GM18909 (cell line): ENCODE measurements at regions not wholly inside any gene's neighbourhood (a gene's known extent, or its start where the extent isn't known, plus 50 kb on each side); places are given as distances from the start of the nearest gene placed in this dataset.

Experiments
- ATAC-seq: cut with Tn5 transposase; IDR thresholded peaks from one replicate; pipeline ENCODE4 v1.9.1; 2021; ENCODE audit warnings: mild to moderate bottlenecking; ENCODE audit not compliant: unreplicated experiment, poor library complexity

- ATAC-seq, result no peak
Observed at GRCh38 chr6:141607956-141608355, 524.8 kb upstream of the GJE1 start.

- ATAC-seq, result no peak
Observed at GRCh38 chr6:141598487-141598886, 534.2 kb upstream of the GJE1 start.

GRCh38 chr6:141594874-141595273 lies 537.9 kb upstream of the GJE1 start:
- no peak for ATAC-seq

GRCh38 chr6:141593311-141593710 lies 539.4 kb upstream of the GJE1 start:
- ATAC-seq, result no peak

- no peak for ATAC-seq
Observed at GRCh38 chr6:141587482-141588266, 545.1 kb upstream of the GJE1 start.

GRCh38 chr6:141580988-141581552 lies 551.7 kb upstream of the GJE1 start:
- ATAC-seq, result no peak

- ATAC-seq, result no peak
Observed at GRCh38 chr6:141580131-141580530, 552.6 kb upstream of the GJE1 start.

- ATAC-seq, result no peak
Observed at GRCh38 chr6:141576751-141577150, 556.0 kb upstream of the GJE1 start.

- ATAC-seq, result peak; percentile 95
Observed at GRCh38 chr6:141562851-141563763, 569.6 kb upstream of the GJE1 start.

- ATAC-seq, result peak; percentile 37
Observed at GRCh38 chr6:141562186-141562811, 570.4 kb upstream of the GJE1 start.

GRCh38 chr6:141561154-141561553 lies 571.6 kb upstream of the GJE1 start:
- ATAC-seq, result no peak

- peak; percentile 89 for ATAC-seq
Observed at GRCh38 chr6:141552463-141552862, 580.3 kb upstream of the GJE1 start.

GRCh38 chr6:141552031-141552430 lies 580.7 kb upstream of the GJE1 start:
- no peak for ATAC-seq

GRCh38 chr6:141551318-141551717 lies 581.4 kb upstream of the GJE1 start:
- ATAC-seq, result no peak

- no peak for ATAC-seq
Observed at GRCh38 chr6:141550471-141550870, 582.3 kb upstream of the GJE1 start.

GRCh38 chr6:141548966-141549365 lies 583.8 kb upstream of the GJE1 start:
- no peak for ATAC-seq

- no peak for ATAC-seq
Observed at GRCh38 chr6:141541581-141542324, 591.0 kb upstream of the GJE1 start.

GRCh38 chr6:141540207-141540606 lies 592.5 kb upstream of the GJE1 start:
- ATAC-seq, result no peak

GRCh38 chr6:141539617-141540016 lies 593.1 kb upstream of the GJE1 start:
- no peak for ATAC-seq

- ATAC-seq, result no peak
Observed at GRCh38 chr6:141532211-141532610, 600.5 kb upstream of the GJE1 start.
